ENCODE measurements at regions not wholly inside any gene's neighbourhood (a gene's known extent, or its start where the extent isn't known, plus 50 kb on each side); places are given as distances from the start of the nearest gene placed in this dataset.
"Not testable (repeated sequence)": the region's sequence is repeated elsewhere in the genome, so short reads cannot be mapped to it uniquely, and the experiment has no call there.

DNA sequence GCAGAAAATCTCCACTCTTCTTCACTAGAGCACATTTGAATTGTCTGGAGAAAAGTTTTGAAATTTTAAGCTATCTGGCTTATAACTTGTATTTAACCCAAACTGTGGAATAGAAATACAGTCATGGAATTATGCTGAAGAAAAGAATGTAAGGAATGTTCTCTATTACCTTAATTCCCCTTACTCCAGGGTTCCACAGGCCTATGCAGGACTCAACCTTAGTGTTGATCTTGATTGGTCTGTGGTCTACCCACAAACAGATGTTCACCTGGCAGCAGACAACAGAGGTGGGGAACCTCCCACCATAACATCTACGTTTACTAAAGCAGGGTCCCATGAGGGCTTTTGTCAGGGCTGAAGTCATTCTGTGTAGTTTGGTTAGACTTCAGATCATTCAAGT, 189.3 kb upstream of the GPRIN3 start:
- no peak for DNase-seq (ENCODE audit: low spot score)

GRCh38 chr4:89493367-89493766, 185.8 kb upstream of the GPRIN3 start:
- no peak for DNase-seq (ENCODE audit: low spot score)

DNA sequence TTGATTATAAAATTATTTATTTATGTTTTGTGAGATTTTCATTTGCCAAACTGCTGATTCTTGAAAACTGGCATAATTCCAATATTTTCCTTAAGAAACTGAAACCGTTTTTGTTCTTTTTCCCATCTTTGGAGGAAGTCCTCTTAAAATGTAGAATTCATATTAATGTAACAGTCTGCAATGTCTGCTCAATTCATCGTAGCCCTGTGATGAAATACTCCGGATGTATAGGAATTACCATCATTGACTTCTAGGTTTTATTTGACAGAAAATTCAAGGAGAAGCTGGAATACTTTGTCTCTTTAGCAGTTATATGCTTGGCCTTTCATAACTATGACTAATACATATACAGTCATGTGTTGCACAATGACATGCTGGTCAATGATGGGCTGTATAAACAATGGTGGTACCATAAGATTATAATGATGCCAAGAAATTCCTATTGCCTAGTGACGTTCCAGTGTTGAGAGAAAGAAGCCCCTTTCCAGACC, 185.0 kb upstream of the GPRIN3 start:
- no peak for DNase-seq (ENCODE audit: low spot score)

GRCh38 chr4:89491761-89492160, 184.2 kb upstream of the GPRIN3 start:
- no peak for DNase-seq (ENCODE audit: low spot score)

GRCh38 chr4:89489921-89490431, 182.4 kb upstream of the GPRIN3 start:
- not testable (repeated sequence) for DNase-seq (ENCODE audit: low spot score)

DNA sequence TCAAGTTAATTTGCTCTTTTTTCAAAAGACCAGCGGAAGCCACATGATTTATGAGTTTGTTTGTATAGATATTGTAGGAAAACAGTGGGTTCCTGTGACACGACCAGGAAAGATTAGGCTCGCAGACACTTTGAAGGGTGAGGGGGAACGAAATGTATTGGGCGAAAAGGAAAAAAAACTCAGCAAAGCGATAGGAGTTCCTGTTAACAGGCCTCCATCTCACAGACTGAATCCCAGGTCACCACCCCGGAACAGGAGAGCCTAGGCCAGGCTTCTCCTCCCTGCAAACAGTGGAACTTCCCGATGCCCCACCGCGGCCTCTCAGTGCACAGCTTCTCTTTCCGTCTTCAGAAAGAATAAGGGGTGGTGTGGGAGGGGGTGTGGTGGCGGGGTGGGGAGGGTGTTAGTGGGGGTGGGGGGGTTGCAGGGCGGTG, 181.8 kb upstream of the GPRIN3 start:
- DNase-seq (ENCODE audit: low spot score), result no peak

- no peak for DNase-seq (ENCODE audit: low spot score)
Measured at GRCh38 chr4:89488736-89489135, 181.1 kb upstream of the GPRIN3 start.

GRCh38 chr4:89486673-89487072, 179.1 kb upstream of the GPRIN3 start:
- no peak for DNase-seq (ENCODE audit: low spot score)

GRCh38 chr4:89486042-89486441, 178.4 kb upstream of the GPRIN3 start:
- peak; percentile 25 for DNase-seq (ENCODE audit: low spot score)

DNA sequence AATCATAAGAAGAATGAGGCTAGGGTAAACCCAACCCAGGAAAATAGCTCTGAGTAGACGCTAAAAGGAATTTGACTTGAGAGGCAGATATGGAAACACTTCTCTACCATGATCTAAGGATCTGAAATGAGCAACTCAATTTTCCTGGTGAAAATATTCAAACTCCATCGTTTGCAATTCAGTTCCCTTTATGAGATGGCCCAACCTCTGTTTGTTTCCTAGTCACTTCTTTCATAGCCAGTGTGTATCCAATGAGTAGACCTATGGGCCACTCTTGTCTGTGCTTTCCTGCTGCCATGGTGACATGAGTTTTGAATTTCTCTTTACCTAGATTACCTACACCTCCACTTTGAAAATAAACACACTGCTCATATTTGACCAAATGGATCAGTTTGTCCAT, 176.2 kb upstream of the GPRIN3 start:
- DNase-seq (ENCODE audit: low spot score), result no peak

DNA sequence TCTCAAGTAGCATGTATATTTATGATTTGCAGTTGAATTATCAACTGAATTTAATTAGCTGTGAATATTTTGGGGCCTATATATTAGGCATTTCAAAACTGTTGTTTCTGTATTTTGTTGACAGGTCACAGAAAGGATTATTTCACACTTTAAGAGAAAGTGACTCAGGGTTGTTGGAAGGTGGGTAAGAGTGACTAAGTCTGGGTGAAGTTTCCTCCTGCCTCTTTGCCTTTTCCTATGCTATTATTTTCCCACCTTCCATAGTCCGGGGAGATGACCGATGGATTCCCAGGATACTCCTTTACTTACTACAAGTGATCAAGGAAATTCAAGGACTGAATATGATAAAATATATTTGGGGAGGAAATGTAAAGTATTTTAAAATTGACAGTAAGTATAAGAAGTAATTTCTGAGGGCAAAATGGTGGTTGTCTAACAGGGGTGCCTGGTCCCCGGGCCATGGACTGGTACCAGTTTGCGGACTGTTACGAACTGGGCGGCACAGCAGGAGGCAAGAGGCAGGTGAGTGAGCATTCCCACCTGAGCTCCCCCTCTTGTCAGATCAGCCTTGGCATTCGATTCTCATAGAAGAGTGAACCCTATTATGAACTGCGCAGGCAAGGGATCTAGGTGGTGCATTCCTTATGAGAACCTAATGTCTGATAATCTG, 175.5 kb upstream of the GPRIN3 start:
- DNase-seq (ENCODE audit: low spot score), result no peak

DNA sequence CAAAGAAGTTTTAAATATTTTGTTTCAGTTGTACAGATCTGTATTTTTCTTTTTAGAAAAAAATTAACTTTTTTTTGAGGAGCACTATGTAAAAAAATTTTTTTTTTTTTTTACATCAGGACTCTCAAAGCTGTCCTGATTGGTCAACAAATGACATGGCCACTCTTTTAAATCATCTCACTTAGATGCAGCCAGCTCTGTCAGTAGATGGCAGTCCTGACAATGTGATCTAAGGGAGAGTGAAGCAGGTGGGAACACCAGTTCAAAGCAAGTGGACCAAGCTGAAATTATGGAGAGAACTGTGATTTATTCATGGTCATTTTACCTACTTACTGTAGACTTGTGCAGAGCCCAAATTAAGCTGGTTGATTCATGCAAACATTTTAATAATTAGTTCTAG, 174.7 kb upstream of the GPRIN3 start:
- peak; percentile 65 for DNase-seq (ENCODE audit: low spot score)

DNA sequence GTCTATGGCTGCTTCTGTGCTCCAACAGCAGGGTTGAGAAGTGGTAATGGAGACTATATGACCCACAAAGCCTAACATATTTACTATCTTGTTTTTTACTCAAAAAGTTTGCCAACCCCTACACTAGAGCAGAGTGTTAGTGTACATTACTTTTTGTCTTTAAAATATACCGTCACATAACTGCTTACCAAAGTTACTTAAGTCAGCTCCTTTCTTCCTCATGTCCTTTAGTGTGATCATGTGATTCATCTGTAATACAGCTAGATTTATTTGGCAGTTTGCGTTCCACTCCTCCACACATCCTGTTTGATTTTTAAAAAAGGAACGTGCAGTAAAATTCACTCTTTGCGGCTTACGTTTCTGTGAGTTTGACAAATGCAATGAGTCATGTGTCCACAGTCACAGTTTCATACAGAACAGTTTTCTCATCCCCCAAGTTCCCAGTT, 162.4 kb upstream of the GPRIN3 start:
- DNase-seq (ENCODE audit: low spot score), result no peak

- DNase-seq (ENCODE audit: low spot score), result no peak
Measured at GRCh38 chr4:89469516-89469915, 161.9 kb upstream of the GPRIN3 start.

GRCh38 chr4:89468602-89469001, 161.0 kb upstream of the GPRIN3 start:
- no peak for DNase-seq (ENCODE audit: low spot score)

GRCh38 chr4:89463341-89463740, 155.7 kb upstream of the GPRIN3 start:
- no peak for DNase-seq (ENCODE audit: low spot score)

- DNase-seq (ENCODE audit: low spot score), result no peak
Measured at GRCh38 chr4:89447543-89447942, 139.9 kb upstream of the GPRIN3 start.

GRCh38 chr4:89446193-89446592, 138.6 kb upstream of the GPRIN3 start:
- no peak for DNase-seq (ENCODE audit: low spot score)

GRCh38 chr4:89439533-89439932, 131.9 kb upstream of the GPRIN3 start:
- no peak for DNase-seq (ENCODE audit: low spot score)

GRCh38 chr4:89438102-89438831, 130.7 kb upstream of the GPRIN3 start:
- peak; percentile 68 for DNase-seq (ENCODE audit: low spot score)

DNA sequence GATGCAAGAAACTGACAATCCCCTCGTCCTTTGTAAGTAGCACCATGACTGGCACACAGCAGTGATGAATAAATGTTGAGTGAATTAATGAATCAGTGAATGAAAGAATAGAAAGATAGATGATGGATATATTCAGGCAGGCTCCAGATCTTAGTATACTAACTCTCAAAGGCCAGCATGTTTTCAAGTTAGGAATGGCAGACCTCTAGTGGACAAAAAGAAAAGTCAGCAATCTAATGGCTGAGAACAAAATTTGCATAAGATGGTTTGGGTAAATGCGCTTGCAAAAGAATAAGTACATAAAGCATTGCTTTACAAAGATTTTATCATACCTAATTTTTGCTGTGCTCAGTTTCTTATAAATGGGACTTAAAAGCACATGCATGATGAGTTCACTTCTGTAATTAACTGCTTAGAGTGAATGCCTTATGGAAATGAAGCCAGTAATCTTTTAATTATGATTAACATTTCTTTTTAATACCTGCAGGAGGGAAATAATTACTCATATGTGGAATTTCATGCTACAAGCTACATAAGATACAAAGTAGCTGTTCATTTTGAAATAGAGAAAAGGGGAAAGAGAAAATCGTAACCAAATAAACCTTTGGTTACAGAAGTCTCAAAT, 126.9 kb upstream of the GPRIN3 start:
- peak; percentile 47 for DNase-seq (ENCODE audit: low spot score)

DNA sequence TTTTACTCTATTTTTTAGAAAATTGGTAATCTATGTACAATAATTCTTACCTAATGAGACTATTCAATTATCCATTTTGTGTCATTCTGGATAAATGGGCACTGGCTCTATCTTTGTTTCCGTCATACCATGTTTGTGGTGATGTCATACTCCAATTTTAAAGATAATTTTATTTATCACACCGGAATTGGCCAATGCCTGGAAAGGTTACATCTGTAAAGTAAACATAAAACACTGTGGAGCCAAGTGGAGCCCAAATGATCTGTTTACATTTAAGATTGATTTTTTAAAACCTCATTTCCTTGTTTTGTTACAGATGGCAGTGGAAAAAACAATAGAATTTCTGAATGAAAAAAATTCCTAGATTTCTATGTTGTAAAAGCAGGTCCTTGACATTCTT, 120.2 kb upstream of the GPRIN3 start:
- no peak for DNase-seq (ENCODE audit: low spot score)

DNA sequence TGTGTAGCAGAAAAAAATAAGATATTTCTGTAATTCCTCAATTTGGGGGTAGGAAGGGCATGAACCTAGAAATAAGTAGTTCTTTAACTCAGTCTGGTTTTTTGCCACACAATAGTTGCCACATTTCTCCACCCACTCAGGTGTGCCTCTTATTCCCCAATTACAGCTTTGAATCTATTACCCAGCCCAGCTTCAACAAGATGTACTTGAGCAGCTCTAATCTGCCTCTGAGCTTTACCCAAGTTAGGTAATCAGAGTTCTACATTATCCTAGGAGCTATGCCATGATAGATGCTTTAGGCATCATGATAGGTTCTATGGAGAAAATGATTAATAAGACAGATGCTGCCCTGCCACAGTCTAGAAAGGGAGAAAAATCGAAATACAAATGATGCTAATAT, 117.4 kb upstream of the GPRIN3 start:
- no peak for DNase-seq (ENCODE audit: low spot score)
